GM12878 (cell line): ENCODE measurements at regions not wholly inside any gene's neighbourhood (a gene's known extent, or its start where the extent isn't known, plus 50 kb on each side); places are given as distances from the start of the nearest gene placed in this dataset.

ENCODE experiments used
- ATAC-seq: fragments of 200-7000 bp; cut with Tn5 transposase; 3 replicates; pipeline ENCODE4 v1.9.1; 2020; ENCODE audit warnings: mild to moderate bottlenecking, moderate library complexity
- BruUV-seq: library from RNA; stranded (reverse); fragments of 400-500 nt; replicated peaks from 2 replicates; lab custom pipeline; 2021; lab: Mats Ljungman, UMichigan
- CTCF ChIA-PET: fragments of 300-600 bp; sonication (Branson Sonifier 250); formaldehyde crosslinking; extraction: SDS; loops from one replicate; lab custom pipeline; 2021; ENCODE audit warnings: inconsistent platforms; lab: Yijun Ruan, JAX
- POLR2A ChIA-PET: fragments of 350-600 bp; formaldehyde crosslinking; extraction: SDS; loops from one replicate; lab custom pipeline; 2021; ENCODE audit warnings: inconsistent platforms; lab: Charles Lee
- RAD21 ChIA-PET: fragments of 300-600 bp; sonication (Branson Sonifier 250); formaldehyde crosslinking; loops from one replicate; lab custom pipeline; 2023; ENCODE audit warnings: antibody characterized with exemption; ENCODE audit not compliant: unreplicated experiment; lab: Charles Lee
- SMC1A ChIA-PET: fragments of 300-600 bp; sonication (Branson Sonifier 250); formaldehyde crosslinking; loops from one replicate; lab custom pipeline; 2023; ENCODE audit not compliant: unreplicated experiment, uncharacterized antibody; lab: Charles Lee
- DNase-seq: peaks from one replicate; pipeline ENCODE4 v3.0.0-alpha.2; 2011; ENCODE audit warnings: low read depth, low spot score
- FAIRE-seq: peaks from 3 replicates; lab custom pipeline; 2011; peaks lifted over from hg19 to GRCh38; lab: Jason Lieb, UNC
- H2AFZ ChIP-seq: 2 replicates; pipeline ENCODE4 v1.6.0; 2011; ENCODE audit warnings: low read depth, low read length, control low read depth; ENCODE audit not compliant: control insufficient read depth
- H3K27ac ChIP-seq: 2 replicates; pipeline ENCODE4 v1.5.1; 2011; ENCODE audit warnings: control low read depth; ENCODE audit not compliant: control insufficient read depth, insufficient read depth
- H3K27me3 ChIP-seq, 2 experiments: replicated peaks in 1 of 2; 2 replicates each; pipeline versions ENCODE4 v1.6.0 to v1.6.1; 2011; ENCODE audit warnings: low read length in 1 of 2; ENCODE audit not compliant: control insufficient read depth in 2 of 2, insufficient read depth in 2 of 2
- H3K36me3 ChIP-seq, 2 experiments: 2 replicates each; pipeline ENCODE4 v1.5.1; 2011; ENCODE audit warnings: low read length in 1 of 2; ENCODE audit not compliant: control insufficient read depth in 2 of 2, insufficient read depth in 2 of 2
- H3K4me1 ChIP-seq: 2 replicates; pipeline ENCODE4 v1.6.1; 2011; ENCODE audit warnings: mild to moderate bottlenecking, low read length, moderate library complexity, mixed read lengths; ENCODE audit not compliant: control insufficient read depth, insufficient read depth
- H3K4me2 ChIP-seq: 2 replicates; pipeline ENCODE4 v1.6.0; 2011; ENCODE audit warnings: control low read depth; ENCODE audit not compliant: control insufficient read depth, insufficient read depth
- H3K4me3 ChIP-seq: fragments of 200-600 bp; sonication (generic); 2 replicates; pipeline ENCODE4 v1.5.1; 2016
- H3K79me2 ChIP-seq: 2 replicates; pipeline ENCODE4 v1.6.0; 2011; ENCODE audit warnings: low read length; ENCODE audit not compliant: control insufficient read depth, insufficient read depth
- H3K9ac ChIP-seq: 2 replicates; pipeline ENCODE4 v1.8.0; 2011; ENCODE audit warnings: low read length, control low read depth, mixed read lengths; ENCODE audit not compliant: control insufficient read depth, insufficient read depth
- H3K9me3 ChIP-seq: replicated peaks from 3 replicates; pipeline ENCODE4 v1.5.1; 2011; ENCODE audit warnings: mild to moderate bottlenecking, low read length; ENCODE audit not compliant: control insufficient read depth, insufficient read depth
- H4K20me1 ChIP-seq: 2 replicates; pipeline ENCODE4 v1.6.0; 2011; ENCODE audit not compliant: control insufficient read depth, insufficient read depth
- ETV6 ChIP-seq, 2 experiments: fragments of 450-650 bp in 1 of 2; IDR thresholded peaks in 1 of 2; conservative IDR thresholded peaks in 1 of 2; 2 replicates each; pipeline ENCODE4 v1.6.1; 2014; ENCODE audit warnings: antibody characterized with exemption in 1 of 2, borderline replicate concordance in 1 of 2, low read depth in 1 of 2, mild to moderate bottlenecking in 1 of 2, moderate library complexity in 1 of 2
- FOXK2 ChIP-seq: fragments of 450-650 bp; IDR thresholded peaks from 2 replicates; pipeline ENCODE4 v1.6.1; 2017; ENCODE audit warnings: mild to moderate bottlenecking, moderate library complexity
- HDAC6 ChIP-seq: fragments of 200-600 bp; sonication (generic); IDR thresholded peaks from one replicate; pipeline ENCODE4 v1.8.0; 2017; ENCODE audit warnings: antibody characterized with exemption; ENCODE audit not compliant: unreplicated experiment
- IRF4 ChIP-seq: IDR thresholded peaks from 2 replicates; pipeline ENCODE4 v1.6.1; 2011; ENCODE audit warnings: low read depth, low read length
- KLF5 ChIP-seq: fragments of 450-650 bp; IDR thresholded peaks from 2 replicates; pipeline ENCODE4 v1.6.1; 2014; ENCODE audit warnings: mild to moderate bottlenecking; ENCODE audit not compliant: partially characterized antibody
- MXI1 ChIP-seq: fragments of 150-350 bp; IDR thresholded peaks from 2 replicates; pipeline ENCODE4 v1.6.1; 2011; ENCODE audit warnings: low read depth, mild to moderate bottlenecking, inconsistent platforms, low read length, improper control_type of control experiment
- MYB ChIP-seq: fragments of 150-350 bp; IDR thresholded peaks from 2 replicates; pipeline ENCODE4 v1.6.1; 2014; ENCODE audit warnings: mild to moderate bottlenecking, low read depth, low read length, borderline replicate concordance
- NFYB ChIP-seq: IDR thresholded peaks from 2 replicates; pipeline ENCODE4 v1.6.1; 2011; ENCODE audit warnings: low read depth, mild to moderate bottlenecking, low read length, improper control_type of control experiment, moderate library complexity; ENCODE audit not compliant: insufficient read depth
- NR2C1 ChIP-seq: fragments of 450-650 bp; IDR thresholded peaks from 2 replicates; pipeline ENCODE4 v1.6.1; 2017; ENCODE audit warnings: antibody characterized with exemption, mild to moderate bottlenecking, moderate library complexity
- SIX5 ChIP-seq: IDR thresholded peaks from 2 replicates; pipeline ENCODE4 v1.6.1; 2011; ENCODE audit warnings: mild to moderate bottlenecking, low read depth, low read length, moderate library complexity; ENCODE audit not compliant: severe bottlenecking
- SRF ChIP-seq, 2 experiments: IDR thresholded peaks; 2 replicates each; pipeline ENCODE4 v1.6.1; 2011; ENCODE audit warnings: low read depth in 2 of 2, low read length in 2 of 2, mild to moderate bottlenecking in 1 of 2, moderate library complexity in 1 of 2
- TARDBP ChIP-seq: IDR thresholded peaks from 2 replicates; pipeline ENCODE4 v1.6.1; 2016; ENCODE audit warnings: borderline replicate concordance
- ZZZ3 ChIP-seq: IDR thresholded peaks from 2 replicates; pipeline ENCODE4 v1.6.1; 2011; ENCODE audit warnings: low read depth; ENCODE audit not compliant: control insufficient read depth, insufficient read length
- WGBS: methylation state at CpG from one replicate; pipeline ENCODE4 v1.1.6; 2016; ENCODE audit warnings: low lambda C conversion rate; ENCODE audit not compliant: insufficient replicate concordance, insufficient coverage; ENCODE audit errors: missing lambda C conversion rate; 5-methylcytosine and 5-hydroxymethylcytosine counted together
- in situ Hi-C: fragments of 300-500 bp; cut with MboI; formaldehyde crosslinking; loops from 9 replicates; pipeline ENCODE4 v1.14.3; 2018; ENCODE audit warnings: mixed read lengths
- intact Hi-C: fragments of 100-400 bp; cut with micrococcal nuclease; formaldehyde crosslinking; loops from one replicate; pipeline ENCODE4 v1.14.2; 2022; ENCODE audit not compliant: unreplicated experiment
- TF ChIP-seq, protein P1 (sequence below): IDR thresholded peaks from 2 replicates; pipeline ENCODE4 v1.6.1; 2011; ENCODE audit warnings: low read depth, mild to moderate bottlenecking, low read length, moderate library complexity, borderline replicate concordance; ENCODE audit errors: extremely low read depth
- TF ChIP-seq, protein P2 (sequence below): IDR thresholded peaks from 2 replicates; pipeline ENCODE4 v1.6.1; 2012; ENCODE audit warnings: mild to moderate bottlenecking, low read depth, low read length
- TF ChIP-seq, protein P3 (sequence below): fragments of 450-650 bp; IDR thresholded peaks from 2 replicates; pipeline ENCODE4 v1.6.1; 2014; ENCODE audit warnings: mild to moderate bottlenecking
- TF ChIP-seq, protein P4 (sequence below): fragments of 450-650 bp; formaldehyde crosslinking; IDR thresholded peaks from 2 replicates; pipeline ENCODE4 v1.5.0; 2022; ENCODE audit warnings: mild to moderate bottlenecking, missing genetic modification characterization

DNA sequence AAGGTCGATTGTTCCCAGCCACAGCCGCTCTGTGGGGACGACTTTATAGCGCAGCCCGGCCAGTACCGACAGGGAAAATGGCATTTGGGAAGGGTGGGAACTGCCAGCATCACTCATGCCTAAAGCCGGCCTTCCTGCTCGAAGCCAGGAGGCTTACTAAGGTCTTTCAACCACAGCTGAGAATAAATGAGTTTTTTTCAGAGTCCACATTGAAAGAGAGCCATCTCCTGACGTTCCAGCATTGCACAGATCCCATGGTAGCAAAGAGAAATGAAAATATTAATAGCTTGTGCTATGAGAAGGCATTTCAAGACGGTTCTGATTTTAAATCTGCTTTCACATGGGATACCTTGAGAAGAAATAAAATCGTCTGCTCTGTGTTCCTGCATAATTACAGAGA is 230.2 kb upstream of the IGF1R start:
- DNase-seq (no peak), ATAC-seq (no peak), FAIRE-seq (no peak)
- Histone ChIP-seq H3K4me2 (no peak overlapping the region), H3K4me3 (no peak overlapping the region), H3K9me3 (no peaks in the 10 kb centered on the region), H3K9ac (no peak overlapping the region), H3K27me3 (peaks cover 0 to 6% of the 10 kb centered on the region in 2 experiments; a peak in 3 of 4 replicates), H2AFZ (no peak overlapping the region), H3K36me3 (no peaks in the 10 kb centered on the region), H4K20me1 (no peaks in the 10 kb centered on the region), H3K27ac (no peak overlapping the region), H3K79me2 (no peaks in the 10 kb centered on the region), H3K4me1 (no peaks in the 10 kb centered on the region)
- SMC1A ChIA-PET, result no interaction called here
- intact Hi-C loops, result no loop called here
- CTCF ChIA-PET, result interaction anchor here (0.8 to 3.5 kb wide), 2 partner anchors 72 to 107 kb away, joined by 3 to 30 read pairs; no protein-coding TSS in a partner anchor
- WGBS, result 53% methylated on average over 11 of the region's 11 CpGs
- in situ Hi-C loops, result no loop called here
- RAD21 ChIA-PET, result interaction anchor here (0.7 kb wide), 1 partner anchor 879 kb away, joined by 4 read pairs; no protein-coding TSS in a partner anchor
- POLR2A ChIA-PET, result no interaction called here
- BruUV-seq, result no TSS peak
- TF ChIP-seq ETV6 (conservative IDR thresholded peaks at IDR 0.05 in 1 of 2, IDR thresholded peaks at IDR 0.05 in 1 of 2; ENCODE audit: borderline replicate concordance in 1 of 2, low read depth in 1 of 2), result no peak
- no peak for TF ChIP-seq HDAC6
- no peak for TF ChIP-seq KLF5
- TF ChIP-seq NR2C1, result no peak
- no peak for TF ChIP-seq FOXK2
- no peak for TF ChIP-seq SRF (IDR thresholded peaks at IDR 0.05; ENCODE audit: low read depth in 2 of 2, low read length in 2 of 2)
- TF ChIP-seq TARDBP, result no peak
- no peak for TF ChIP-seq MXI1
- TF ChIP-seq ZZZ3, result no peak
- TF ChIP-seq NFYB, result no peak
- TF ChIP-seq, protein P1, sequence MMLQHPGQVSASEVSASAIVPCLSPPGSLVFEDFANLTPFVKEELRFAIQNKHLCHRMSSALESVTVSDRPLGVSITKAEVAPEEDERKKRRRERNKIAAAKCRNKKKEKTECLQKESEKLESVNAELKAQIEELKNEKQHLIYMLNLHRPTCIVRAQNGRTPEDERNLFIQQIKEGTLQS, result no peak
- no peak for TF ChIP-seq SIX5
- TF ChIP-seq, protein P2, sequence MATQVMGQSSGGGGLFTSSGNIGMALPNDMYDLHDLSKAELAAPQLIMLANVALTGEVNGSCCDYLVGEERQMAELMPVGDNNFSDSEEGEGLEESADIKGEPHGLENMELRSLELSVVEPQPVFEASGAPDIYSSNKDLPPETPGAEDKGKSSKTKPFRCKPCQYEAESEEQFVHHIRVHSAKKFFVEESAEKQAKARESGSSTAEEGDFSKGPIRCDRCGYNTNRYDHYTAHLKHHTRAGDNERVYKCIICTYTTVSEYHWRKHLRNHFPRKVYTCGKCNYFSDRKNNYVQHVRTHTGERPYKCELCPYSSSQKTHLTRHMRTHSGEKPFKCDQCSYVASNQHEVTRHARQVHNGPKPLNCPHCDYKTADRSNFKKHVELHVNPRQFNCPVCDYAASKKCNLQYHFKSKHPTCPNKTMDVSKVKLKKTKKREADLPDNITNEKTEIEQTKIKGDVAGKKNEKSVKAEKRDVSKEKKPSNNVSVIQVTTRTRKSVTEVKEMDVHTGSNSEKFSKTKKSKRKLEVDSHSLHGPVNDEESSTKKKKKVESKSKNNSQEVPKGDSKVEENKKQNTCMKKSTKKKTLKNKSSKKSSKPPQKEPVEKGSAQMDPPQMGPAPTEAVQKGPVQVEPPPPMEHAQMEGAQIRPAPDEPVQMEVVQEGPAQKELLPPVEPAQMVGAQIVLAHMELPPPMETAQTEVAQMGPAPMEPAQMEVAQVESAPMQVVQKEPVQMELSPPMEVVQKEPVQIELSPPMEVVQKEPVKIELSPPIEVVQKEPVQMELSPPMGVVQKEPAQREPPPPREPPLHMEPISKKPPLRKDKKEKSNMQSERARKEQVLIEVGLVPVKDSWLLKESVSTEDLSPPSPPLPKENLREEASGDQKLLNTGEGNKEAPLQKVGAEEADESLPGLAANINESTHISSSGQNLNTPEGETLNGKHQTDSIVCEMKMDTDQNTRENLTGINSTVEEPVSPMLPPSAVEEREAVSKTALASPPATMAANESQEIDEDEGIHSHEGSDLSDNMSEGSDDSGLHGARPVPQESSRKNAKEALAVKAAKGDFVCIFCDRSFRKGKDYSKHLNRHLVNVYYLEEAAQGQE, result no peak
- no peak for TF ChIP-seq MYB
- no peak for TF ChIP-seq IRF4
- TF ChIP-seq, protein P3, sequence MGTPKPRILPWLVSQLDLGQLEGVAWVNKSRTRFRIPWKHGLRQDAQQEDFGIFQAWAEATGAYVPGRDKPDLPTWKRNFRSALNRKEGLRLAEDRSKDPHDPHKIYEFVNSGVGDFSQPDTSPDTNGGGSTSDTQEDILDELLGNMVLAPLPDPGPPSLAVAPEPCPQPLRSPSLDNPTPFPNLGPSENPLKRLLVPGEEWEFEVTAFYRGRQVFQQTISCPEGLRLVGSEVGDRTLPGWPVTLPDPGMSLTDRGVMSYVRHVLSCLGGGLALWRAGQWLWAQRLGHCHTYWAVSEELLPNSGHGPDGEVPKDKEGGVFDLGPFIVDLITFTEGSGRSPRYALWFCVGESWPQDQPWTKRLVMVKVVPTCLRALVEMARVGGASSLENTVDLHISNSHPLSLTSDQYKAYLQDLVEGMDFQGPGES, result no peak
- TF ChIP-seq, protein P4, sequence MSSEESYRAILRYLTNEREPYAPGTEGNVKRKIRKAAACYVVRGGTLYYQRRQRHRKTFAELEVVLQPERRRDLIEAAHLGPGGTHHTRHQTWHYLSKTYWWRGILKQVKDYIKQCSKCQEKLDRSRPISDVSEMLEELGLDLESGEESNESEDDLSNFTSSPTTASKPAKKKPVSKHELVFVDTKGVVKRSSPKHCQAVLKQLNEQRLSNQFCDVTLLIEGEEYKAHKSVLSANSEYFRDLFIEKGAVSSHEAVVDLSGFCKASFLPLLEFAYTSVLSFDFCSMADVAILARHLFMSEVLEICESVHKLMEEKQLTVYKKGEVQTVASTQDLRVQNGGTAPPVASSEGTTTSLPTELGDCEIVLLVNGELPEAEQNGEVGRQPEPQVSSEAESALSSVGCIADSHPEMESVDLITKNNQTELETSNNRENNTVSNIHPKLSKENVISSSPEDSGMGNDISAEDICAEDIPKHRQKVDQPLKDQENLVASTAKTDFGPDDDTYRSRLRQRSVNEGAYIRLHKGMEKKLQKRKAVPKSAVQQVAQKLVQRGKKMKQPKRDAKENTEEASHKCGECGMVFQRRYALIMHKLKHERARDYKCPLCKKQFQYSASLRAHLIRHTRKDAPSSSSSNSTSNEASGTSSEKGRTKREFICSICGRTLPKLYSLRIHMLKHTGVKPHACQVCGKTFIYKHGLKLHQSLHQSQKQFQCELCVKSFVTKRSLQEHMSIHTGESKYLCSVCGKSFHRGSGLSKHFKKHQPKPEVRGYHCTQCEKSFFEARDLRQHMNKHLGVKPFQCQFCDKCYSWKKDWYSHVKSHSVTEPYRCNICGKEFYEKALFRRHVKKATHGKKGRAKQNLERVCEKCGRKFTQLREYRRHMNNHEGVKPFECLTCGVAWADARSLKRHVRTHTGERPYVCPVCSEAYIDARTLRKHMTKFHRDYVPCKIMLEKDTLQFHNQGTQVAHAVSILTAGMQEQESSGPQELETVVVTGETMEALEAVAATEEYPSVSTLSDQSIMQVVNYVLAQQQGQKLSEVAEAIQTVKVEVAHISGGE, result no peak
